ENCODE measurements at regions not wholly inside any gene's neighbourhood (a gene's known extent, or its start where the extent isn't known, plus 50 kb on each side); places are given as distances from the start of the nearest gene placed in this dataset.
"Not testable (repeated sequence)": the region's sequence is repeated elsewhere in the genome, so short reads cannot be mapped to it uniquely, and the experiment has no call there.

DNA sequence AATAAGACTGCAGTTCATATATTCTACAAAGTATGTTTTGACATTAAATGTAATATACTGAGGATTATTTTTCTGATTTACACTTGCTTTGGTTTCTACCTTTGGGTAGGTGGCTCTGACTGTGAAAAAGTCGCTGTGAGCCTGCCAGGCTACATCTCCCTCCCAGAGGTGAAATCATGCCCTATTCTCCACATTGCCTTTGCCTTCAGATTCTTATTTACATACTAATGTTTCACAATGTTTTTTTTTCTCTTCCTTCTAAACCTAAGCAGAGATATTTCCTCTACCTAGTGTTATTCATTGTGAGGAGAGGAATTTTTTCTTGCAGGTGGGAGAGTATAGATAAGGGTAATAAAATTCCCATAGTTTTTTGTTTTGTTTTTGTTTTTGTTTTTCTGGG, 111.5 kb upstream of the ANTXRL start:
- TF ChIP-seq, protein P1, sequence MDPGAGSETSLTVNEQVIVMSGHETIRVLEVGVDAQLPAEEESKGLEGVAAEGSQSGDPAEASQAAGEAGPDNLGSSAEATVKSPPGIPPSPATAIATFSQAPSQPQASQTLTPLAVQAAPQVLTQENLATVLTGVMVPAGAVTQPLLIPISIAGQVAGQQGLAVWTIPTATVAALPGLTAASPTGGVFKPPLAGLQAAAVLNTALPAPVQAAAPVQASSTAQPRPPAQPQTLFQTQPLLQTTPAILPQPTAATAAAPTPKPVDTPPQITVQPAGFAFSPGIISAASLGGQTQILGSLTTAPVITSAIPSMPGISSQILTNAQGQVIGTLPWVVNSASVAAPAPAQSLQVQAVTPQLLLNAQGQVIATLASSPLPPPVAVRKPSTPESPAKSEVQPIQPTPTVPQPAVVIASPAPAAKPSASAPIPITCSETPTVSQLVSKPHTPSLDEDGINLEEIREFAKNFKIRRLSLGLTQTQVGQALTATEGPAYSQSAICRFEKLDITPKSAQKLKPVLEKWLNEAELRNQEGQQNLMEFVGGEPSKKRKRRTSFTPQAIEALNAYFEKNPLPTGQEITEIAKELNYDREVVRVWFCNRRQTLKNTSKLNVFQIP (CRISPR knock-in tag; IDR thresholded peaks at IDR 0.05; ENCODE audit: borderline replicate concordance, low read depth), result no peak
- TF ChIP-seq SNAI2 (CRISPR knock-in tag; IDR thresholded peaks at IDR 0.05) (no peak), OSR1 (CRISPR knock-in tag; IDR thresholded peaks at IDR 0.05) (no peak), ISL1 (CRISPR knock-in tag; IDR thresholded peaks at IDR 0.05) (no peak), ARNTL (CRISPR knock-in tag; IDR thresholded peaks at IDR 0.05; ENCODE audit: borderline replicate concordance, low read depth) (no peak), ZNF8 (CRISPR knock-in tag; IDR thresholded peaks at IDR 0.05) (no peak), ZC3H10 (CRISPR knock-in tag; IDR thresholded peaks at IDR 0.05) (no peak), RARB (CRISPR knock-in tag; IDR thresholded peaks at IDR 0.05) (no peak), ZNF70 (CRISPR knock-in tag; IDR thresholded peaks at IDR 0.05) (no peak), BACH2 (CRISPR knock-in tag; IDR thresholded peaks at IDR 0.05; ENCODE audit: borderline replicate concordance) (no peak), PPARA (CRISPR knock-in tag; IDR thresholded peaks at IDR 0.05; ENCODE audit: borderline replicate concordance) (no peak), CSDC2 (CRISPR knock-in tag; IDR thresholded peaks at IDR 0.05) (no peak)
- TF ChIP-seq, protein P2, sequence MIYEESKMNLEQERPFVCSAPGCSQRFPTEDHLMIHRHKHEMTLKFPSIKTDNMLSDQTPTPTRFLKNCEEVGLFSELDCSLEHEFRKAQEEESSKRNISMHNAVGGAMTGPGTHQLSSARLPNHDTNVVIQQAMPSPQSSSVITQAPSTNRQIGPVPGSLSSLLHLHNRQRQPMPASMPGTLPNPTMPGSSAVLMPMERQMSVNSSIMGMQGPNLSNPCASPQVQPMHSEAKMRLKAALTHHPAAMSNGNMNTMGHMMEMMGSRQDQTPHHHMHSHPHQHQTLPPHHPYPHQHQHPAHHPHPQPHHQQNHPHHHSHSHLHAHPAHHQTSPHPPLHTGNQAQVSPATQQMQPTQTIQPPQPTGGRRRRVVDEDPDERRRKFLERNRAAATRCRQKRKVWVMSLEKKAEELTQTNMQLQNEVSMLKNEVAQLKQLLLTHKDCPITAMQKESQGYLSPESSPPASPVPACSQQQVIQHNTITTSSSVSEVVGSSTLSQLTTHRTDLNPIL (CRISPR knock-in tag; IDR thresholded peaks at IDR 0.05; ENCODE audit: low read depth), result no peak
- TF ChIP-seq, protein P3, sequence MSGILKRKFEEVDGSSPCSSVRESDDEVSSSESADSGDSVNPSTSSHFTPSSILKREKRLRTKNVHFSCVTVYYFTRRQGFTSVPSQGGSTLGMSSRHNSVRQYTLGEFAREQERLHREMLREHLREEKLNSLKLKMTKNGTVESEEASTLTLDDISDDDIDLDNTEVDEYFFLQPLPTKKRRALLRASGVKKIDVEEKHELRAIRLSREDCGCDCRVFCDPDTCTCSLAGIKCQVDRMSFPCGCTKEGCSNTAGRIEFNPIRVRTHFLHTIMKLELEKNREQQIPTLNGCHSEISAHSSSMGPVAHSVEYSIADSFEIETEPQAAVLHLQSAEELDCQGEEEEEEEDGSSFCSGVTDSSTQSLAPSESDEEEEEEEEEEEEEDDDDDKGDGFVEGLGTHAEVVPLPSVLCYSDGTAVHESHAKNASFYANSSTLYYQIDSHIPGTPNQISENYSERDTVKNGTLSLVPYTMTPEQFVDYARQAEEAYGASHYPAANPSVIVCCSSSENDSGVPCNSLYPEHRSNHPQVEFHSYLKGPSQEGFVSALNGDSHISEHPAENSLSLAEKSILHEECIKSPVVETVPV (CRISPR knock-in tag; IDR thresholded peaks at IDR 0.05), result no peak
- TF ChIP-seq, protein P4, sequence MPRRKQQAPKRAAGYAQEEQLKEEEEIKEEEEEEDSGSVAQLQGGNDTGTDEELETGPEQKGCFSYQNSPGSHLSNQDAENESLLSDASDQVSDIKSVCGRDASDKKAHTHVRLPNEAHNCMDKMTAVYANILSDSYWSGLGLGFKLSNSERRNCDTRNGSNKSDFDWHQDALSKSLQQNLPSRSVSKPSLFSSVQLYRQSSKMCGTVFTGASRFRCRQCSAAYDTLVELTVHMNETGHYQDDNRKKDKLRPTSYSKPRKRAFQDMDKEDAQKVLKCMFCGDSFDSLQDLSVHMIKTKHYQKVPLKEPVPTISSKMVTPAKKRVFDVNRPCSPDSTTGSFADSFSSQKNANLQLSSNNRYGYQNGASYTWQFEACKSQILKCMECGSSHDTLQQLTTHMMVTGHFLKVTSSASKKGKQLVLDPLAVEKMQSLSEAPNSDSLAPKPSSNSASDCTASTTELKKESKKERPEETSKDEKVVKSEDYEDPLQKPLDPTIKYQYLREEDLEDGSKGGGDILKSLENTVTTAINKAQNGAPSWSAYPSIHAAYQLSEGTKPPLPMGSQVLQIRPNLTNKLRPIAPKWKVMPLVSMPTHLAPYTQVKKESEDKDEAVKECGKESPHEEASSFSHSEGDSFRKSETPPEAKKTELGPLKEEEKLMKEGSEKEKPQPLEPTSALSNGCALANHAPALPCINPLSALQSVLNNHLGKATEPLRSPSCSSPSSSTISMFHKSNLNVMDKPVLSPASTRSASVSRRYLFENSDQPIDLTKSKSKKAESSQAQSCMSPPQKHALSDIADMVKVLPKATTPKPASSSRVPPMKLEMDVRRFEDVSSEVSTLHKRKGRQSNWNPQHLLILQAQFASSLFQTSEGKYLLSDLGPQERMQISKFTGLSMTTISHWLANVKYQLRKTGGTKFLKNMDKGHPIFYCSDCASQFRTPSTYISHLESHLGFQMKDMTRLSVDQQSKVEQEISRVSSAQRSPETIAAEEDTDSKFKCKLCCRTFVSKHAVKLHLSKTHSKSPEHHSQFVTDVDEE (CRISPR knock-in tag; IDR thresholded peaks at IDR 0.05), result no peak

DNA sequence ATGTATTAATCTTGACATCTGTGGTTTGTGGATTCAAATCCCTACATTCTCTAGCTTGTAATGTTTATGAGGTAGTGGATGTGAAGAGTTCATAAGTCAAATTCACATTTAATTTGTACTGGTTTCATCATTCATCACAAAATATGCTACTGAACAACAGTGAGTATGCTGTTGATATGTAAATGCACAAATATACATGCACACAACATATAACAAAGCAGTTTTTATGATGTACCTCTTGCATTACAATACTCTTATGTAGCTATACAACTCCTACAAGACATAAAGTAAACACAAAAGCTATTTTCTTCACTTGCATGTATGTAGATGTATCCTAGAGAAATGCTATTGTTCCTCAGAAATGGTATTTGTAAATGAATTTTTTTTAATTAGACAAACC, 111.0 kb upstream of the ANTXRL start:
- TF ChIP-seq ZFP3 (CRISPR knock-in tag; IDR thresholded peaks at IDR 0.05) (no peak), ISL1 (CRISPR knock-in tag; IDR thresholded peaks at IDR 0.05) (no peak), ZFP30 (CRISPR knock-in tag; IDR thresholded peaks at IDR 0.05) (no peak), PPARA (CRISPR knock-in tag; IDR thresholded peaks at IDR 0.05; ENCODE audit: borderline replicate concordance) (no peak), RARB (CRISPR knock-in tag; IDR thresholded peaks at IDR 0.05) (no peak), BACH2 (CRISPR knock-in tag; IDR thresholded peaks at IDR 0.05; ENCODE audit: borderline replicate concordance) (no peak), GLIS3 (CRISPR knock-in tag; IDR thresholded peaks at IDR 0.05) (no peak), TOX (CRISPR knock-in tag; IDR thresholded peaks at IDR 0.05; ENCODE audit: borderline replicate concordance) (no peak), TCF4 (CRISPR knock-in tag; IDR thresholded peaks at IDR 0.05; ENCODE audit: borderline replicate concordance) (no peak), OSR1 (CRISPR knock-in tag; IDR thresholded peaks at IDR 0.05) (no peak), CSDC2 (CRISPR knock-in tag; IDR thresholded peaks at IDR 0.05) (no peak), SNAI2 (CRISPR knock-in tag; IDR thresholded peaks at IDR 0.05) (no peak), ZNF565 (CRISPR knock-in tag; conservative IDR thresholded peaks at IDR 0.05; ENCODE audit: low read depth) (no peak), ARNTL (CRISPR knock-in tag; IDR thresholded peaks at IDR 0.05; ENCODE audit: borderline replicate concordance, low read depth) (no peak)
- TF ChIP-seq, protein P2 (CRISPR knock-in tag; IDR thresholded peaks at IDR 0.05; ENCODE audit: low read depth), result no peak
- TF ChIP-seq, protein P5, sequence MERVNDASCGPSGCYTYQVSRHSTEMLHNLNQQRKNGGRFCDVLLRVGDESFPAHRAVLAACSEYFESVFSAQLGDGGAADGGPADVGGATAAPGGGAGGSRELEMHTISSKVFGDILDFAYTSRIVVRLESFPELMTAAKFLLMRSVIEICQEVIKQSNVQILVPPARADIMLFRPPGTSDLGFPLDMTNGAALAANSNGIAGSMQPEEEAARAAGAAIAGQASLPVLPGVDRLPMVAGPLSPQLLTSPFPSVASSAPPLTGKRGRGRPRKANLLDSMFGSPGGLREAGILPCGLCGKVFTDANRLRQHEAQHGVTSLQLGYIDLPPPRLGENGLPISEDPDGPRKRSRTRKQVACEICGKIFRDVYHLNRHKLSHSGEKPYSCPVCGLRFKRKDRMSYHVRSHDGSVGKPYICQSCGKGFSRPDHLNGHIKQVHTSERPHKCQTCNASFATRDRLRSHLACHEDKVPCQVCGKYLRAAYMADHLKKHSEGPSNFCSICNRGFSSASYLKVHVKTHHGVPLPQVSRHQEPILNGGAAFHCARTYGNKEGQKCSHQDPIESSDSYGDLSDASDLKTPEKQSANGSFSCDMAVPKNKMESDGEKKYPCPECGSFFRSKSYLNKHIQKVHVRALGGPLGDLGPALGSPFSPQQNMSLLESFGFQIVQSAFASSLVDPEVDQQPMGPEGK (CRISPR knock-in tag; IDR thresholded peaks at IDR 0.05; ENCODE audit: borderline replicate concordance), result no peak
- ATAC-seq, result no peak

More for the DNA sequence above, 111.5 kb upstream of the ANTXRL start:
- no peak for ATAC-seq

DNA sequence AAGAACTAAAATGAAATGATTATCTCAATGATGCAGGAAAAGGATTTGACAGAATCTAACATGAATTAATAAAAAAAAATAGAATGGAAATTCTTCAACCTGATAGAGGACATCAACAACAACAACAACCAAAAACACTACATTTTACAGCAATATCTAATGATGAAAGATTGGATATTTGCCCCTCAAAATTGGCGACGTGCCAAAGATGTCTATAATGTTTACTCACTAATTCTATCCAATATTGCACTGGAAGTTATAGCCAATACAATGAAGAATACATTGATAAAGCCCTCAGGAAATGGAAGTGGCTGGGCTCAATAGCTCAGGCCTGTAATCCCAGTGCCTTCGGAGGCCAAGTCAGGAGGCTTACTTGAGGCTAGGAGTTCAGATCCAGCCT, 99.4 kb upstream of the ANTXRL start:
- not testable (repeated sequence) for ATAC-seq
